Cardiac fibroblast (primary cell): ENCODE measurements at regions not wholly inside any gene's neighbourhood (a gene's known extent, or its start where the extent isn't known, plus 50 kb on each side); places are given as distances from the start of the nearest gene placed in this dataset.
A peak's percentile ranks its signal among the peaks of the same experiment; 100 is the strongest.
"Not testable (repeated sequence)": the region's sequence is repeated elsewhere in the genome, so short reads cannot be mapped to it uniquely, and the experiment has no call there.

Experiments
- DNase-seq, 2 donors: peaks; one replicate each; pipeline versions ENCODE4 v3.0.0 to v3.0.0-alpha.2; 2010; ENCODE audit warnings: low read depth in 2 of 2
- H3K4me3 ChIP-seq, 2 donors: replicated peaks in 1 of 2; 1 replicate in 1 of 2; 2 replicates in 1 of 2; pipeline ENCODE4 v1.5.1; 2011; ENCODE audit warnings: low read depth in 2 of 2, low read length in 2 of 2, mild to moderate bottlenecking in 2 of 2, moderate library complexity in 1 of 2

DNA sequence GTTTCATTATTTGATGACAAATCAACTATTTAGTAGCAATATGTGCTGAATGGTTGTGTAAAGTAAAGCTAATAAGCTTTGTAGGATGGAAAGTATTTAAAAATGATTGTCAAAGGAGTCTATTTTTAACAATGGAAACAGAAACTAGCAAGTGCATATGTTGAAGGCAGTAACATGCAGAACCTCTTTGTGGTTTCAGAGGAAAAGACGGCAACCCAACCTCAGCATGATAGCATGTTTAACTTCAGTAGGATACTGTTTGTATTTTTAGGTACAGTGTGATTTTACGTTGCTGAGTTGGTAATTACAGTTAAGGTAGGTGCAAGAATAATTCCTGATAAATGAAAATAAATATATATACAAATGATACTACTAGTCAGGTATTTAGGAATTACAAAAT, 545.4 kb downstream of the CDY1 start:
- not testable (repeated sequence) for DNase-seq, H3K4me3 ChIP-seq

GRCh38 chrY:26179326-26179725, 557.4 kb downstream of the CDY1 start:
- not testable (repeated sequence) for H3K4me3 ChIP-seq, DNase-seq

DNA sequence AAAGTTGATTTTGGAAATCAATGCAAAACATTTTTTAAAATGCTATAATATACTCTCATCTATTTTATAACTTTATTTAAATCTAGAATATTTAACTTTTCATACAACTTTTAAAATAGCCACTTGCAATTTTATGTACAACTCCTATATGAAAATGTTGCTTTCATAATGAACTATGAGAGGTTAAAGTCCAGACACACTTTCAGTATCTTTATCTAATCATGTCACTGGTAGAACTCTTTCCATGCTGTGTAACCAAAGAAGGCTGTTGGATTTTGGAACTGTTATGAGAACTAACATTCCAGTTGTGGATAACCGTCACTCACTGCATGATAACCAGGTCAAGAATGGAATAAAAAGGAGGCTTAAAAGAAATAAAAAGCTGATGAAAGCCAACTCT, 603.1 kb downstream of the CDY1 start:
- DNase-seq, H3K4me3 ChIP-seq: not testable (repeated sequence)

- not testable (repeated sequence) for H3K4me3 ChIP-seq, DNase-seq
Observed at GRCh38 chrY:26225468-26225867, 603.6 kb downstream of the CDY1 start.

GRCh38 chrY:26240944-26241343, 619.0 kb downstream of the CDY1 start:
- not testable (repeated sequence) for H3K4me3 ChIP-seq, DNase-seq

DNA sequence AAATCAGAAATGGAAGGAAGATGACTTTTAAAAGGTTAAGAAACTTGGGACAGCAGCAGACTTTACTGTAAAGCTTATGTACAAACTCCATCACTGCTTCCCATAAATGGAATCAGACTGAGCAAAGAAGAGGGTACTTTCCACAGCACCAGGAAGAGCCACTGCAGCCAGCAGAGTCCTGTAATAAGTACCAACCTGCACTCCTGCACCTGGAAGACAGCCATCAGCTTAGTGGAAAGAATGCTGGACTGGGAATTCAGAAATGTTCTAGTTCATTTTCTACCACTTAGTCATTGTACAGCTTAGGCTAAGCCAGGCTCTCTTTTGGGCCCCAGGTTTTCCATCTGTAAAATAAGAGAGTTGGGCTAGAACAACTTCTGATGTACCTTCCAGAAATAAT, 632.3 kb downstream of the CDY1 start:
- H3K4me3 ChIP-seq, DNase-seq: not testable (repeated sequence)

GRCh38 chrY:26265449-26265848, 643.5 kb downstream of the CDY1 start:
- H3K4me3 ChIP-seq, DNase-seq: not testable (repeated sequence)

DNA sequence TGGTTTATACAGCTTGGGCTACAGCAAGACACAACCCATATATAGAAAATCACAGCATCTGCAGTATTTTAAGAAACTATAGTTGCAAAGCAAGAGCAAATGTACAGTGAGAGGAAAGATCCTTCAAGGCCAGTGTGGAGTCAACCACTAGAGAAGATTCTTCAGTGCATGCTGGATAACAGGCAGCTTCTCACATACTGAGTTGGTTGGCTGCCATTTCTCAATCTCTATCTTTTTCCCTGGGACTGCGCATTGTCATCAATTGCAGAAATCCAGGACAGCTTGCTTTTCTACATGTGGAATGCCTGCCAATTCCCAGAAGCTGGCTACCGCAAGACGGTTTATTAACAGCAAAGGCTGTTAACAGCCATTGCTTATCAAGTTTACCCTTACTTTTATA, 646.5 kb downstream of the CDY1 start:
- not testable (repeated sequence) for DNase-seq, H3K4me3 ChIP-seq

DNA sequence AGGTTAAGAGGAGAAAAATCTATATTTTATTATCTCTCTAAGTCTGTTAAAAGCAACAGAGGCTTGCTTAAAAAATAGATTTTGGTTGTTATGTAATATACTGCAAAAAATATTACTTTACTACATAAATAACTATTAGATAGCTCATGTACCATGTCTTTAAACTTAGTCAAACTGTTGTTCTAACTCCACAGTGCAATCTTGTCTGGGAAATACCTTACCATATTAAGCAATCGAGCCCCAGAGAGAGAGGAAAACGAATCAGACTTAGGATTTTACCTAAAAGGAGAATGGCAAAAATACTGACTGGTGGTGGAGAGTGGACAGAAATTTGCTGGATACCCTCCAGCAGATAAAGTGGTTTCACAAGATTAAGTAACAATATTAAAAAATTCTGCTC, 647.0 kb downstream of the CDY1 start:
- not testable (repeated sequence) for H3K4me3 ChIP-seq, DNase-seq

DNA sequence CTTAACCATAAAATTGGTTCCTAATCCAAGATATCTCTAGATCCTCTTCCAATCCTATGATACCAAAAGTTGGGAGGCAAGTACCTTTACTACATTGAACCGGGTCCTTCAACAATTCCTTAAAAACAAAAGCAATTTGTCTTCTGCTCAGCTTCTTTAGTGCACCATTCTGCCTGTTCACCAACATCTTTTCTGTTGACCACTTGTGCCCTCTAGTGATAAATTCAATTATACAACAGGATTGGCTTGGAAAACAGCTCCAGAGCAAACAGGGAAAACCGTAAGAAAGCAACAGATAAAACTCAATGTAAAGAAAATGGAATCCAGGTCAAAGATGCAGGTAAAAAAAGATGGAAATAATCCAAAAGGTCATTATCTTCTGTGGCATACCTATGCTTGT, 651.2 kb downstream of the CDY1 start:
- not testable (repeated sequence) for DNase-seq

DNA sequence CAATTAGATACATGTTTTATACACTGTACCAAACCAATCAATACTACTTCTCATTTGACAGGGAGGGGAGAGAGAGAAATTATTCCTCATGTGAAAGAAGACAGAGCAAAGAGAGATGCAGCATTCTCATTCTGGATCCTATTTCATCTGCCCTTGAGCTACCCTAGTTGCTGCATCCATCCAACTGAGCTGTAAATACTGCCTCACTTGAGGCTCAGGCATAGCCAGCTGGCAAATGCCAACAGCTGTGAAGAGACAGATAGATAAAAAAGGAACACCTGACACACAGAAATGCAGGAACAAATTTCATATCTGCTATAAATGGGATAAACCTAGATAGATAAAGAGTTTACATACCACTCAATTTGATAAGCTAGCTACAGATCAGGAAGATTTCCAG, 684.1 kb downstream of the CDY1 start:
- not testable (repeated sequence) for DNase-seq, H3K4me3 ChIP-seq

More for the DNA sequence above, 651.2 kb downstream of the CDY1 start:
- H3K4me3 ChIP-seq: not testable (repeated sequence)

GRCh38 chrY:26306630-26307385, 684.9 kb downstream of the CDY1 start:
- H3K4me3 ChIP-seq, DNase-seq: not testable (repeated sequence)

GRCh38 chrY:26308308-26308707, 686.4 kb downstream of the CDY1 start:
- not testable (repeated sequence) for H3K4me3 ChIP-seq, DNase-seq

GRCh38 chrY:26315065-26315464, 693.1 kb downstream of the CDY1 start:
- peak; percentile 52 to 57 for DNase-seq
- not testable (repeated sequence) for H3K4me3 ChIP-seq

DNA sequence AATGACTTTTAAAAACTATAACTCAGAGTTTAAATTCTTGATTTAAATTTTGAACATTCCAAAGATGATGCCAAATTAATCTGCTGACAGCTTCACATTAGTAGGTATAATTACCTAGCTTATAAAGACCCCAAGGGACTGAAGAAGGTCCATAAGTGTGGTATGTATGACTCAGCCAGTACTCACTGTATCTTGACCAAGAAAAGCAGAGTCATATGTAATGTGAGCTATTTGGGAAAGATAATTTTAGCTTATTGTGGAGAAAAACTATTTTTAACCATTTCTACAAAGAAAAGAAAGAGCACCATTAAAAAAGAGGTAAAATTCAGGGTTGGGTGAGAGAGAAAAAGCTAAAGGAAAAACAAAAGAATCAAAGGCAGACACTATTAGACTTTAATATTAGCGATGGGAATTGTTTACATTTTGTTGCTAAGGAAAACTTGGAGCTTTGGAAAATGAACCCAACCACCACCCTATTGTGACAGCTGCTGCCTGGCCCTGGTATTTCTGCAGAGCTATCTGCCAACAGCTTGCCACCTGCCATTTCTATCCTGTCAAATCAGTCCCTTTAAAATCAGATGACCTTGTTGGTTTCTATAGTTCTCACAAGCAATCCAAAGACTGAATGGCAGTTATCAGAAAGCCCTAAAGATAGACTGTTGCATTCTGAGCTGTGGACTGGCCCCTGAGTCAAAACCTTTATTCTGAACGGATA, 697.7 kb downstream of the CDY1 start:
- H3K4me3 ChIP-seq: not testable (repeated sequence)
- DNase-seq: peak in 1 of 2 donors; percentile 37

DNA sequence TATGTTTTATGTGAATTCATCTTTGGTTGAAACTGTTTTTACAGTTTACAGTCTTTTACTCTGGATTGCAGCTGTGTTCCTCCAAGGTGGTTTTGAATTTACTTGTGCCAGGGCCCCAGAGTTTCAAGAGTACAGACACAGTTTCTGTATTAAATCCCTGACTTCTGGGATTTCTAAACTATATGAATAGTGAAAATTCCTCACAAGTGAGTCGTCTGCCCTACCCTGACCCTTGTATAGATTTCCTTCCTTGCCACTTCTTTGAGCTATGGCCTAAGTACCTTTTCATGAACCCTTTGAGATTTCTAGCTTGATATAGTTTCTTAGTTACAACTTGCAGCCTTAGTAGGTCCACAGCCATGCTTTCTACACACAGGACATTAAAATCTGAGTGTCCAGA, 700.8 kb downstream of the CDY1 start:
- H3K4me3 ChIP-seq: not testable (repeated sequence)
- DNase-seq: peak in 1 of 2 donors; percentile 0

- not testable (repeated sequence) for H3K4me3 ChIP-seq, DNase-seq
Observed at GRCh38 chrY:26352931-26353330, 731.0 kb downstream of the CDY1 start.
